B cell (primary cell): ENCODE measurements at regions not wholly inside any gene's neighbourhood (a gene's known extent, or its start where the extent isn't known, plus 50 kb on each side); places are given as distances from the start of the nearest gene placed in this dataset.

Experiments used
- ATAC-seq: fragments of 200-7000 bp; cut with Tn5 transposase; one replicate; pipeline ENCODE4 v1.10.0; 2021; ENCODE audit warnings: low read depth, mild to moderate bottlenecking, moderate number of reproducible peaks, moderate library complexity
- CTCF ChIA-PET: fragments of 350-600 bp; sonication (Branson Sonifier 250); formaldehyde crosslinking; loops from one replicate; lab custom pipeline; 2021; ENCODE audit warnings: antibody characterized with exemption, inconsistent platforms; lab: Charles Lee
- POLR2A ChIA-PET: fragments of 350-600 bp; sonication (Branson Sonifier 250); formaldehyde crosslinking; loops from one replicate; lab custom pipeline; 2021; ENCODE audit warnings: antibody characterized with exemption; lab: Charles Lee
- DNase-seq: peaks from one replicate; pipeline ENCODE4 v3.0.0; 2013
- H2AFZ ChIP-seq: 2 replicates; pipeline ENCODE4 v1.6.1; 2012; ENCODE audit warnings: mild to moderate bottlenecking, low read depth, low read length; ENCODE audit not compliant: insufficient read depth, poor library complexity, severe bottlenecking
- H3K27ac ChIP-seq, 2 donors: 1 replicate in 1 of 2; 2 replicates in 1 of 2; pipeline ENCODE4 v1.5.1; 2012 to 2013; ENCODE audit warnings: low read length in 2 of 2, mild to moderate bottlenecking in 2 of 2, moderate library complexity in 1 of 2
- H3K27me3 ChIP-seq, 4 experiments: fragments of 200-600 bp in 1 of 4; sonication (generic) in 1 of 4; replicated peaks in 1 of 4; 1 replicate in 2 of 4; 2 replicates in 2 of 4; pipeline versions ENCODE4 v1.6.1 to v1.7.0; 2013 to 2016; ENCODE audit warnings: low read length in 3 of 4, mild to moderate bottlenecking in 2 of 4, mixed read lengths in 1 of 4, moderate library complexity in 1 of 4; ENCODE audit not compliant: insufficient read depth in 4 of 4, control insufficient read depth in 3 of 4; ENCODE audit errors: control extremely low read depth in 1 of 4
- H3K36me3 ChIP-seq, 2 experiments: replicated peaks in 1 of 2; 1 replicate in 1 of 2; 2 replicates in 1 of 2; pipeline versions ENCODE4 v1.6.1 to v1.7.1; 2013; ENCODE audit warnings: low read length in 1 of 2; ENCODE audit not compliant: insufficient read depth in 2 of 2, control insufficient read depth in 1 of 2; ENCODE audit errors: control extremely low read depth in 1 of 2, extremely low read depth in 1 of 2
- H3K4me1 ChIP-seq, 2 donors: fragments of 200-600 bp in 1 of 2; sonication (generic) in 1 of 2; 1 replicate in 1 of 2; 2 replicates in 1 of 2; pipeline versions ENCODE4 v1.5.1 to v1.6.1; 2013 to 2017; ENCODE audit warnings: low read length in 2 of 2; ENCODE audit not compliant: control insufficient read depth in 2 of 2, insufficient read depth in 2 of 2
- H3K4me2 ChIP-seq: replicated peaks from 2 replicates; pipeline ENCODE3; 2012; ENCODE audit warnings: mild to moderate bottlenecking, low read depth, low read length; ENCODE audit not compliant: poor library complexity, severe bottlenecking
- H3K4me3 ChIP-seq, 5 experiments: fragments of 200-600 bp in 1 of 5; sonication (generic) in 1 of 5; 1 replicate in 3 of 5; 2 replicates in 2 of 5; pipeline versions ENCODE4 v1.5.1 to v1.7.0; 2011 to 2016; ENCODE audit warnings: low read length in 4 of 5, mild to moderate bottlenecking in 4 of 5, low read depth in 2 of 5, control low read depth in 1 of 5, moderate library complexity in 1 of 5; ENCODE audit not compliant: insufficient read depth in 1 of 5; ENCODE audit errors: control extremely low read depth in 1 of 5, extremely low read depth in 1 of 5
- H3K79me2 ChIP-seq: fragments of 200-600 bp; sonication (generic); one replicate; pipeline ENCODE4 v1.6.0; 2016; ENCODE audit warnings: low read length; ENCODE audit not compliant: control insufficient read depth, insufficient read depth
- H3K9ac ChIP-seq: fragments of 200-600 bp; sonication (generic); 2 replicates; pipeline ENCODE4 v1.6.1; 2017; ENCODE audit warnings: mild to moderate bottlenecking, low read length, moderate library complexity
- H3K9me3 ChIP-seq, 3 donors: one replicate each; pipeline versions ENCODE4 v1.6.1 to v1.7.1; 2013; ENCODE audit warnings: low read length in 2 of 3; ENCODE audit not compliant: control insufficient read depth in 2 of 3, insufficient read depth in 1 of 3; ENCODE audit errors: control extremely low read depth in 1 of 3
- H4K20me1 ChIP-seq: 2 replicates; pipeline ENCODE4 v1.6.0; 2012; ENCODE audit warnings: mild to moderate bottlenecking, low read length; ENCODE audit not compliant: insufficient read depth, control insufficient read depth, poor library complexity, severe bottlenecking
- H3K27ac Mint-ChIP-seq: one replicate; pipeline ENCODE4 v1.8.0; 2021; ENCODE audit warnings: mixed read lengths
- H3K27me3 Mint-ChIP-seq: one replicate; pipeline ENCODE4 v1.8.0; 2021; ENCODE audit warnings: mixed read lengths
- H3K4me1 Mint-ChIP-seq: one replicate; pipeline ENCODE4 v1.8.0; 2021; ENCODE audit warnings: mixed read lengths
- H3K4me3 Mint-ChIP-seq: one replicate; pipeline ENCODE4 v1.8.0; 2021; ENCODE audit warnings: mixed read lengths
- H3K9me3 Mint-ChIP-seq: one replicate; pipeline ENCODE4 v1.8.0; 2022; ENCODE audit warnings: mixed read lengths; ENCODE audit not compliant: insufficient read depth
- CTCF ChIP-seq: fragments of 200-600 bp; IDR thresholded peaks from one replicate; pipeline ENCODE4 v1.8.0; 2022; ENCODE audit warnings: antibody characterized with exemption, mild to moderate bottlenecking
- EZH2 ChIP-seq: IDR thresholded peaks from 2 replicates; pipeline ENCODE4 v1.6.1; 2012; ENCODE audit warnings: borderline replicate concordance, low read depth, mild to moderate bottlenecking, moderate library complexity, low read length; ENCODE audit not compliant: insufficient read depth, poor library complexity, severe bottlenecking
- WGBS: methylation state at CpG from one replicate; pipeline ENCODE4 v1.1.5; 2013; ENCODE audit warnings: missing lambda C conversion rate; ENCODE audit not compliant: insufficient coverage; 5-methylcytosine and 5-hydroxymethylcytosine counted together
- intact Hi-C: fragments of 100-400 bp; cut with micrococcal nuclease; formaldehyde crosslinking; loops from one replicate; pipeline ENCODE4 v1.10.0; 2022

- H3K9me3 Mint-ChIP-seq = peaks cover under 1% of the 10 kb centered on the region
- no peaks in the 10 kb centered on the region for H3K4me1 Mint-ChIP-seq
- Histone ChIP-seq H4K20me1 (no peaks in the 10 kb centered on the region), H3K4me2 (no peak overlapping the region), H3K9ac (no peak overlapping the region), H3K9me3 (no peaks in the 10 kb centered on the region), H3K27ac (no peak overlapping the region), H3K4me1 (no peaks in the 10 kb centered on the region), H3K27me3 (no peaks in the 10 kb centered on the region), H3K36me3 (no peaks in the 10 kb centered on the region), H2AFZ (no peak overlapping the region), H3K79me2 (no peaks in the 10 kb centered on the region), H3K4me3 (no peak overlapping the region)
- ChIA-PET CTCF (no interaction called here), POLR2A (no interaction called here)
- H3K27me3 Mint-ChIP-seq = no peaks in the 10 kb centered on the region
- TF ChIP-seq CTCF = no peak
- TF ChIP-seq EZH2 = no peak
- no peak overlapping the region for H3K4me3 Mint-ChIP-seq
- H3K27ac Mint-ChIP-seq = no peak overlapping the region
- DNase-seq = no peak
- intact Hi-C loops = no loop called here
- WGBS = 50% methylated on average over 2 of the region's 2 CpGs
- ATAC-seq = no peak
These were observed 179.1 kb downstream of the TOX3 start for GRCh38 chr16:52367821-52368220.

- no peak overlapping the region for H3K27ac Mint-ChIP-seq
- no peak overlapping the region for H3K27ac ChIP-seq
- no peaks in the 10 kb centered on the region for H3K9me3 ChIP-seq
- H3K27me3 Mint-ChIP-seq = no peaks in the 10 kb centered on the region
- no peaks in the 10 kb centered on the region for H3K4me1 ChIP-seq
- ChIA-PET POLR2A (no interaction called here), CTCF (no interaction called here)
- H3K4me2 ChIP-seq = no peak overlapping the region
- H2AFZ ChIP-seq = no peak overlapping the region
- WGBS = no CpG with 5 or more reads among the region's 1 CpG
- no peak for TF ChIP-seq EZH2
- no peak for TF ChIP-seq CTCF
- H4K20me1 ChIP-seq = no peaks in the 10 kb centered on the region
- H3K4me1 Mint-ChIP-seq = no peaks in the 10 kb centered on the region
- no peaks in the 10 kb centered on the region for H3K79me2 ChIP-seq
- no peaks in the 10 kb centered on the region for H3K36me3 ChIP-seq
- no peak for ATAC-seq
- no peak overlapping the region for H3K4me3 ChIP-seq
- H3K9me3 Mint-ChIP-seq = no peaks in the 10 kb centered on the region
- no peaks in the 10 kb centered on the region for H3K27me3 ChIP-seq
- H3K4me3 Mint-ChIP-seq = no peak overlapping the region
- no peak for DNase-seq
- intact Hi-C loops = no loop called here
- no peak overlapping the region for H3K9ac ChIP-seq
These were observed 180.0 kb downstream of the TOX3 start for GRCh38 chr16:52366983-52367382.
